IPS-18a (cell line): ENCODE measurements at regions not wholly inside any gene's neighbourhood (a gene's known extent, or its start where the extent isn't known, plus 50 kb on each side); places are given as distances from the start of the nearest gene placed in this dataset.
"Not testable (repeated sequence)": the region's sequence is repeated elsewhere in the genome, so short reads cannot be mapped to it uniquely, and the experiment has no call there.

Experiments used
- H3K27ac ChIP-seq: one replicate; pipeline ENCODE4 v1.5.1; 2013; ENCODE audit warnings: low read length
- H3K27me3 ChIP-seq: one replicate; pipeline ENCODE4 v1.6.1; 2013; ENCODE audit warnings: mild to moderate bottlenecking, low read length; ENCODE audit not compliant: control insufficient read depth, insufficient read depth
- H3K36me3 ChIP-seq: one replicate; pipeline ENCODE4 v1.6.1; 2013; ENCODE audit warnings: low read depth, low read length; ENCODE audit not compliant: control insufficient read depth
- H3K4me1 ChIP-seq: one replicate; pipeline ENCODE4 v1.6.1; 2013; ENCODE audit warnings: low read depth, low read length; ENCODE audit not compliant: control insufficient read depth
- H3K4me3 ChIP-seq: one replicate; pipeline ENCODE4 v1.5.1; 2013; ENCODE audit warnings: low read length
- H3K9ac ChIP-seq: one replicate; pipeline ENCODE4 v1.6.1; 2013; ENCODE audit warnings: mild to moderate bottlenecking, low read length, moderate library complexity
- H3K9me3 ChIP-seq: one replicate; pipeline ENCODE4 v1.6.1; 2013; ENCODE audit warnings: low read depth, low read length; ENCODE audit not compliant: control insufficient read depth

DNA sequence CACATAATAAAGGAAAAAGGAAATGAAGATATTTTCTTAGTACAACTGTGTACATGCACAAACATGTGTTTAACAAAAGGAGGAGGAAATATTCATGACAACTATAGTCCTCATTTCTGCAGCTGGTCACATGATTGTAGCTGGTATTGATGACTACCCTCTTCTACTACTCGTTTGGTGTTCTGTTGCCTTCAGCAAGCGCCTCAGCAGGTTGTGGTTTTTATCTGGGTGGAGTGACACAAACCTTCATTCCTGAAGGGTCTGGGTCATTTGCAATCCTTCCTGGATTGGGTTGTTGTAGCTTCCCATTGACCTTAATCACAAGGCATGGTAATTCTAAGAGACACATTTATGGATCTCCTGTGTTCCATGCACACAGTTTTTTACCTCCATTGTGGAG, 1009.9 kb upstream of the USP15 start:
- H3K9ac ChIP-seq, result no peak overlapping the region
- no peak overlapping the region for H3K4me3 ChIP-seq
- no peaks in the 10 kb centered on the region for H3K4me1 ChIP-seq
- H3K27ac ChIP-seq, result no peak overlapping the region
- H3K27me3 ChIP-seq, result no peaks in the 10 kb centered on the region
- no peaks in the 10 kb centered on the region for H3K9me3 ChIP-seq
- H3K36me3 ChIP-seq, result no peaks in the 10 kb centered on the region

DNA sequence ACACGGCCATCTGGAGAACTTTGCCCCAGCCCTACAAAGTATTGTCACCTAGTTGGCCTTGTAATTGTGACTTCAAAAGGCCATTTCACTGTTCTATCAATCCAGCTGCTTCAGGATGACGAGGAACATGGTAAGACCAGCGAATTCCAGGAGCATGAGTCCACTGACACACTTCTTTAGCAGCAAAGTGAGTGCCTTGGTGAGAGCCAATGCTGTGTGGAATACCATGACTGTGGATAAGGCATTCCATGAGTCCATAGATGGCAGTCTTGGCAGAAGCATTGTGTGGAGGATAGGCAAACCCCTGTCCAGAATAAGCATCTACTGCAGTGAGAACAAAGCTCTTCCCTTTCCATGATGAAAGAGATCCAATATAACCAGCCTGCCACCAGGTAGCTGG, 1009.1 kb upstream of the USP15 start:
- Histone ChIP-seq H3K27ac (no peak overlapping the region), H3K36me3 (no peaks in the 10 kb centered on the region), H3K27me3 (no peaks in the 10 kb centered on the region), H3K9ac (no peak overlapping the region), H3K9me3 (no peaks in the 10 kb centered on the region), H3K4me3 (no peak overlapping the region), H3K4me1 (no peaks in the 10 kb centered on the region)

DNA sequence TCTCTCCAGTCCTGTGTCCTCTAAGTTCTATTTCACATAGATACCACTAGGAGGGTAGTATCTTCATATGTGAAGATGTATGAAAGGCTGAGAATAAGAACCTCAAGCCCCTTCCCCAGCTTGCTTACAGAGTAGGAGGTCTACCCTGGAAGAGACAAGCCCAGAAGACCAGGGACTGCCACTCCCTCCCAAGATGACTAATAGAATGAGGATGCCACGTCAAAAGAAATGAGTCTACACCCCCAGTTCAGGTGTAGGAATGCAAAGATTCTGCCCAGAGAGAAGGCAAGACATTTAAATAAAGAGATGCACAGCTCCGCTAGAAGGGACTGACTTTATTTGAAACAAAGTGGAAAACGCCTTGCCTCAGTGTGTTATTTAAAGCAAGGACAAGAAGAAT, 1006.0 kb upstream of the USP15 start:
- Histone ChIP-seq H3K9me3 (no peaks in the 10 kb centered on the region), H3K27me3 (no peaks in the 10 kb centered on the region), H3K36me3 (no peaks in the 10 kb centered on the region), H3K4me3 (no peak overlapping the region), H3K9ac (no peak overlapping the region), H3K4me1 (no peaks in the 10 kb centered on the region), H3K27ac (no peak overlapping the region)

DNA sequence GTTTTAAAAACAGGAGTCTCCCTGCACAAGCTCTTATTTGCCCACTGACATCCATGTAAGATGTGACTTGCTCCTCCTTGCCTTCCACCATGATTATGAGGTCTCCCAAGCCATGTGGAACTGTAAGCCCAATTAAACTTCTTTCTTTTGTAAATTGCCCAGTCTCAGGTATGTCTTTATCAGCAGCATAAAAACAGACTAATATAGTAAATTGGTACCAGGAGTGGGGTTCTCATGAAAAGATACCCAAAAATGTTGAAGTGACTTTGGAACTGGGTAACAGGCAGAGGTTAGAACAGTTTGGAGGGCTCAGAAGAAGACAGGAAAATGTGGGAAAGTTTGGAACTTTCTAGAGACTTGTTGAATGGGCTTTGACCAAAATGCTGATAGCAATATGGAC, 995.9 kb upstream of the USP15 start:
- H3K4me3 ChIP-seq, H3K4me1 ChIP-seq, H3K27me3 ChIP-seq, H3K36me3 ChIP-seq, H3K27ac ChIP-seq, H3K9ac ChIP-seq: not testable (repeated sequence)
- peaks cover 11% of the 10 kb centered on the region for H3K9me3 ChIP-seq

DNA sequence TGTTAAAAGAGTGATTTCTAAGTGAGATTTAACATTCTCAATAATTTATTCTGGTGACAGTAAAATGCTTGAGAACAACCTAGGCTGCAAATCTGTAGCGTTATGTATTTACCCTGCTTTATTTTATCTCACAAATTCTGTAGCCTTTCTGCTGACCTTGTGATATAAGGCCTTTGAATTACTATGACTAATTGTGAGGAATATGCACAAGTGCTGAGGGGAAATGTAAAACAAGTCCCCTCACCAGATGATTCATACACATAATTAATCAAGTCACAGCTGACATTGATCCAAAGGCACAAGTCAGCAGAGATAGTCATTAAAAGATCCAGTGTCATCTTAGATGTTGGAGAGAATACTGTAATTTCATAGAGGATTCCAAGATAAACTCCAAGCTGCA, 992.7 kb upstream of the USP15 start:
- H3K27ac ChIP-seq, result no peak overlapping the region
- H3K9me3 ChIP-seq, result peaks cover 11% of the 10 kb centered on the region
- H3K4me3 ChIP-seq, result no peak overlapping the region
- no peak overlapping the region for H3K9ac ChIP-seq
- H3K4me1 ChIP-seq, result no peaks in the 10 kb centered on the region
- no peaks in the 10 kb centered on the region for H3K36me3 ChIP-seq
- H3K27me3 ChIP-seq, result no peaks in the 10 kb centered on the region

DNA sequence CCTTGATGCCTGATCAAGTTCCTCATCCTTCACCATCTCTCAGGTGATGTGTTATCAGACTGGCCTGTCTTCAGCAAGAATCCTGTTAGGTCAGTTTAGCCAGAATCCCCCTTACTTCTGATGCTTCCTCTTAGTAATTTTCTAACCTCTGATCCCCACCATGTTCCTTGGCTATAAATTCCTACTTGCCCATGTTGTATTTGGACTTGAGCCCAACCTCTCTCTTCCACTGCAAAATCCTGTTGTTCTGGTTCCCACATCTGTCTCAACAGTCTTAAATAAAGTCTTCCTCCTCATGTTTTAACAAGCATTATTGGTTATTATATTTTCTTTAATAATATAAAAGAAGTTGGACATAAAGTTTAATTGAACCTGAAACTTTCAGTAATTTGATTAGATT, 987.8 kb upstream of the USP15 start:
- Histone ChIP-seq H3K36me3 (no peaks in the 10 kb centered on the region), H3K4me1 (no peaks in the 10 kb centered on the region), H3K27ac (no peak overlapping the region), H3K9ac (no peak overlapping the region), H3K27me3 (no peaks in the 10 kb centered on the region), H3K9me3 (no peaks in the 10 kb centered on the region), H3K4me3 (no peak overlapping the region)

DNA sequence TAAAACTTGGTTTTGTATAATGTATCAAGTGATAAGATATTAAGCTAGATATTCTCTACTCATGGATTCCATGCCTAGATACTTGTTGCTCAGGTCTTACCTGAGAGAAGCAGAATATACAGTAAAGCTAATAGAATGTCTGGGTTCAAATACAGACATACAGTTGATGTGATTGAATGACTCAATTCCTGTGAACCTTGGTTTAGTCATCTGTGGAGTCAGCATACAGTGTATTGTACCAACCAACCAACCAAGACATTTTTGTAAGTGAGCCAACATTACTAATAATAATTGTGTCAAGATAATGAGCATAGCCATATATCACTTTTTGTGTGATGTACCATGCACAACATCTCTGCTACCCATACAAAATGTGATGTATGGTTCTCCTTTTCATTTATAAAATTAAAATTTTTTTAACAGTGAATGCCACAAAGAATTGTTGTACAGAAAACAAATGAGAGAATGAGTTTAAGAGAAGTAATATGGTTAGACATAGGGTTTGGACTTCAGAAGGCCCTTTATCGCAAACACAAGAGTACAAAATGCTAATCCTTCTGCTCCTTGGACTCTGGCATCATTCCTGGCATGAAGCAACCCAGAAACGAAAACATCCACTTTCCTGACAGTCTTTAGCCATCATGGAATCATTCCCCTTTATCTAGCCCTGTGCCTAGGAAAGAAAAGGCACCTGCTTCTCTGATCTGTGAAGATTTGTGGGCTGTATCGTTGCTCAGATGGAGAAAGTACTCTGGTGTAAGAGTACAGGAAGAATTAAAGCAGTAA, 977.2 kb upstream of the USP15 start:
- no peaks in the 10 kb centered on the region for H3K36me3 ChIP-seq
- peaks cover 10% of the 10 kb centered on the region for H3K9me3 ChIP-seq
- H3K4me1 ChIP-seq, result no peaks in the 10 kb centered on the region
- no peak overlapping the region for H3K9ac ChIP-seq
- H3K27ac ChIP-seq, result no peak overlapping the region
- no peak overlapping the region for H3K4me3 ChIP-seq
- H3K27me3 ChIP-seq, result no peaks in the 10 kb centered on the region

DNA sequence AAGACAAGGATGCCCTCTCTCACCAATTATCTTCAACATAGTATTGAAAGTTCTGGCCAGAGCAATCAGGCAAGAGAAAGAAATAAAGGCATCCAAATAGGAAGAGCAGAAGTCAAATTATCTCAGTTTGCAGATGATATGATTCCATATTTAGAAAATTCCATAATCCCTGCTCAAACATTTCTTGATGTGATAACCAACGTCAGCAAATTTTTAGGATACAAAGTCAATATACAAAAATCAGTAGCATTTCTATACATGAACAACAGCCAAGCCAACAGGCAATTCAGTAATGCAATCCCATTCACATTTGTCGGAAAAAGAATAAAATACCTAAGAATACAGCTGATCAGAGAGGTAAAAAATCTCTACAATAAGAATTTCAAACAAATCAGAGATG, 969.7 kb upstream of the USP15 start:
- H3K9me3 ChIP-seq, result peaks cover 18% of the 10 kb centered on the region
- no peak overlapping the region for H3K27ac ChIP-seq
- H3K27me3 ChIP-seq, result no peaks in the 10 kb centered on the region
- no peaks in the 10 kb centered on the region for H3K4me1 ChIP-seq
- no peak overlapping the region for H3K4me3 ChIP-seq
- H3K9ac ChIP-seq, result no peak overlapping the region
- H3K36me3 ChIP-seq, result no peaks in the 10 kb centered on the region

DNA sequence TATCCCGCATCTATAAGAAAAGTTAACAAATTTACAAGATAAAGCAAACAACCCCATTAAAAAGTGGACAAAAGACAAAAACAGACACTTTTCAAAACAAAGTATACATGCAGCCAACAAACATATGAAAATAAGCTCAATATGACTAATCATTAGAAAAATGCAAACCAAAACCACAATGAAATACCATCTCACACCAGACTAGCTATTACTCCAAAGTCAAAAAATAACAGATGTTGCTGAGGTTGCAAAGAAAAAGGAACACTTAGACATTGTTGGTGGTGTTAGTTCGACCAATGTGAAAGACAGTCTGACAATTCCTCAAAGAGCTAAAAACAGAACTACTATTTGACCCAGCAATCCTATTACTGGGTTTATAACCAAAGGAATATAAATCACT, 968.6 kb upstream of the USP15 start:
- Histone ChIP-seq H3K36me3 (no peaks in the 10 kb centered on the region), H3K27me3 (no peaks in the 10 kb centered on the region), H3K4me1 (no peaks in the 10 kb centered on the region), H3K4me3 (no peak overlapping the region), H3K27ac (no peak overlapping the region), H3K9ac (no peak overlapping the region), H3K9me3 (peaks cover 13% of the 10 kb centered on the region)

DNA sequence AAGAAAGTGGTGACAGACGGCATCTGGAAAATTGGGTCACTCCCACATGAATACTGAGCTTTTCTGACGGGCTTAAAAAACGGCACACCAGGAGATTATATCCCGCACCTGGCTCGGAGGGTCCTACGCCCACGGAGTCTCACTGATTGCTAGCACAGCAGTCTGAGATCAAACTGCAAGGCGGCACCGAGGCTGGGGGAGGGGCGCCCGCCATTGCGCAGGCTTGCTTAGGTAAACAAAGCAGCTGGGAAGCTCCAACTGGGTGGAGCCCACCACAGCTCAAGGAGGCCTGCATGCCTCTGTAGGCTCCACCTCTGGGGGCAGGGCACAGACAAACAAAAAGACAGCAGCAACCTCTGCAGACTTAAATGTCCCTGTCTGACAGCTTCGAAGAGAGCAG, 966.2 kb upstream of the USP15 start:
- not testable (repeated sequence) for H3K27me3 ChIP-seq, H3K9ac ChIP-seq, H3K4me1 ChIP-seq, H3K9me3 ChIP-seq, H3K27ac ChIP-seq, H3K36me3 ChIP-seq, H3K4me3 ChIP-seq

DNA sequence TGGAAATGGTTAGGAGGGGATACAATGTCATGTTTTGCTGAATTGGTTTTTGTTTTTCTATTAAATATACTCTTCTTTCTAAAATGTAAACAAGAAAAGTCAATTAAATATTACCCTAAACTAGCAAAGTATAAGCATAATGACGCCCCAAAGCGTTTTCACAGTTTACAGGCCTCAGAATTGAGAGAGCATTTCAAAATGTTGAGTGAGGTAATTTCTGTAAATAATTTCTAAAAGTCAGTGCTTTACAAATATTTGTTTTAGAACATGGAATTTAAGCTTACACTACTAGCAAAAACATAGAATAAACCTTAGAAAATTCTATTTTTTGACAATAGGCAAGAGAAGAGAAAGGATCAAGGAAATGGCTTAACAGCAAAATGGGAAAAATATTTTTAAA, 958.4 kb upstream of the USP15 start:
- no peaks in the 10 kb centered on the region for H3K9me3 ChIP-seq
- H3K9ac ChIP-seq, result no peak overlapping the region
- H3K4me1 ChIP-seq, result no peaks in the 10 kb centered on the region
- no peak overlapping the region for H3K27ac ChIP-seq
- no peak overlapping the region for H3K4me3 ChIP-seq
- no peaks in the 10 kb centered on the region for H3K36me3 ChIP-seq
- no peaks in the 10 kb centered on the region for H3K27me3 ChIP-seq

DNA sequence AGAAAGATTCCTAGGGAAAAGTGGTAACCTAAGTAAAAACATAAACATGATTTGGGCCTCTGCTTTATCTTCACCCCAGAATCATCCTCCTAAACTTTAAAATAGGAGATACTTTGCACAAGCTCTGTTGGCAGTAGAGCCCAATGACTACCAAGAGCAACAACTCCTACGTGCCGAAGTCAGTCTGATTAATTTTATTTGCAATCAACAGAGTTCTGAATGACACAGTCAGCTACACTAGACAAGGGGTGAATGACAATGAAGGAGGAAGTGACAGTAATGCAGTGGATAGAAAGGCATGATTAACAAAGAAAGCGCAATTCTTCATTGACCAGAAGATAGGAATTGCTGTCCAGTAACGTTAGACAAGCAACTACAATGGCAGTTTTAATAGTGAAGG, 957.9 kb upstream of the USP15 start:
- Histone ChIP-seq H3K27me3 (no peaks in the 10 kb centered on the region), H3K9me3 (no peaks in the 10 kb centered on the region), H3K9ac (no peak overlapping the region), H3K4me3 (no peak overlapping the region), H3K4me1 (no peaks in the 10 kb centered on the region), H3K27ac (no peak overlapping the region), H3K36me3 (no peaks in the 10 kb centered on the region)
